ENCODE measurements at regions not wholly inside any gene's neighbourhood (a gene's known extent, or its start where the extent isn't known, plus 50 kb on each side); places are given as distances from the start of the nearest gene placed in this dataset.

DNA sequence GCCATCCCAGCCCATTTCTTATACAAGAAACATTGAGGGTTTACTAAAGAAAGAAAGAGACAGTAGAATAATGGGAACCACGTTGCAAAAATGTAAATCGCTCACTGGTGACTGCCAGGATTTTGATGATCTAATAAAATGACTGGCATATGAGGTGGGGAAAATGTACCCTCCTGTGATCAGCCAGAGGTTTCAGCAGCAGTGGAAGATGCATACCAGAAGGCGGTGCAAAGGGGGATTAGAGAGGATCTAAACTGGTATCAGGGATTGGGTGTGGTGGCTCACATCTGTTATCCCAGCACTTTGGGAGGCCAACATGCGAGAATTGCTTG, 60.8 kb upstream of the DDR1 start:
- TF ChIP-seq, protein P1, sequence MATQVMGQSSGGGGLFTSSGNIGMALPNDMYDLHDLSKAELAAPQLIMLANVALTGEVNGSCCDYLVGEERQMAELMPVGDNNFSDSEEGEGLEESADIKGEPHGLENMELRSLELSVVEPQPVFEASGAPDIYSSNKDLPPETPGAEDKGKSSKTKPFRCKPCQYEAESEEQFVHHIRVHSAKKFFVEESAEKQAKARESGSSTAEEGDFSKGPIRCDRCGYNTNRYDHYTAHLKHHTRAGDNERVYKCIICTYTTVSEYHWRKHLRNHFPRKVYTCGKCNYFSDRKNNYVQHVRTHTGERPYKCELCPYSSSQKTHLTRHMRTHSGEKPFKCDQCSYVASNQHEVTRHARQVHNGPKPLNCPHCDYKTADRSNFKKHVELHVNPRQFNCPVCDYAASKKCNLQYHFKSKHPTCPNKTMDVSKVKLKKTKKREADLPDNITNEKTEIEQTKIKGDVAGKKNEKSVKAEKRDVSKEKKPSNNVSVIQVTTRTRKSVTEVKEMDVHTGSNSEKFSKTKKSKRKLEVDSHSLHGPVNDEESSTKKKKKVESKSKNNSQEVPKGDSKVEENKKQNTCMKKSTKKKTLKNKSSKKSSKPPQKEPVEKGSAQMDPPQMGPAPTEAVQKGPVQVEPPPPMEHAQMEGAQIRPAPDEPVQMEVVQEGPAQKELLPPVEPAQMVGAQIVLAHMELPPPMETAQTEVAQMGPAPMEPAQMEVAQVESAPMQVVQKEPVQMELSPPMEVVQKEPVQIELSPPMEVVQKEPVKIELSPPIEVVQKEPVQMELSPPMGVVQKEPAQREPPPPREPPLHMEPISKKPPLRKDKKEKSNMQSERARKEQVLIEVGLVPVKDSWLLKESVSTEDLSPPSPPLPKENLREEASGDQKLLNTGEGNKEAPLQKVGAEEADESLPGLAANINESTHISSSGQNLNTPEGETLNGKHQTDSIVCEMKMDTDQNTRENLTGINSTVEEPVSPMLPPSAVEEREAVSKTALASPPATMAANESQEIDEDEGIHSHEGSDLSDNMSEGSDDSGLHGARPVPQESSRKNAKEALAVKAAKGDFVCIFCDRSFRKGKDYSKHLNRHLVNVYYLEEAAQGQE (IDR thresholded peaks at IDR 0.05; ENCODE audit: insufficient replicate concordance, low read depth): no peak
- TF ChIP-seq, protein P2, sequence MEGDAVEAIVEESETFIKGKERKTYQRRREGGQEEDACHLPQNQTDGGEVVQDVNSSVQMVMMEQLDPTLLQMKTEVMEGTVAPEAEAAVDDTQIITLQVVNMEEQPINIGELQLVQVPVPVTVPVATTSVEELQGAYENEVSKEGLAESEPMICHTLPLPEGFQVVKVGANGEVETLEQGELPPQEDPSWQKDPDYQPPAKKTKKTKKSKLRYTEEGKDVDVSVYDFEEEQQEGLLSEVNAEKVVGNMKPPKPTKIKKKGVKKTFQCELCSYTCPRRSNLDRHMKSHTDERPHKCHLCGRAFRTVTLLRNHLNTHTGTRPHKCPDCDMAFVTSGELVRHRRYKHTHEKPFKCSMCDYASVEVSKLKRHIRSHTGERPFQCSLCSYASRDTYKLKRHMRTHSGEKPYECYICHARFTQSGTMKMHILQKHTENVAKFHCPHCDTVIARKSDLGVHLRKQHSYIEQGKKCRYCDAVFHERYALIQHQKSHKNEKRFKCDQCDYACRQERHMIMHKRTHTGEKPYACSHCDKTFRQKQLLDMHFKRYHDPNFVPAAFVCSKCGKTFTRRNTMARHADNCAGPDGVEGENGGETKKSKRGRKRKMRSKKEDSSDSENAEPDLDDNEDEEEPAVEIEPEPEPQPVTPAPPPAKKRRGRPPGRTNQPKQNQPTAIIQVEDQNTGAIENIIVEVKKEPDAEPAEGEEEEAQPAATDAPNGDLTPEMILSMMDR (IDR thresholded peaks at IDR 0.05; ENCODE audit: insufficient read depth, low read length): no peak
- TF ChIP-seq GABPA (IDR thresholded peaks at IDR 0.05; ENCODE audit: low read depth): no peak
